Mammary epithelial cell (primary cell): ENCODE measurements at regions not wholly inside any gene's neighbourhood (a gene's known extent, or its start where the extent isn't known, plus 50 kb on each side); places are given as distances from the start of the nearest gene placed in this dataset.

Experiments used
- EZH2 ChIP-seq: IDR thresholded peaks from 2 replicates; pipeline ENCODE4 v1.6.1; 2012; ENCODE audit warnings: low read length, inconsistent platforms, borderline replicate concordance
- TF ChIP-seq, protein P1 (sequence below), 2 donors: IDR thresholded peaks in 1 of 2; conservative IDR thresholded peaks in 1 of 2; 2 replicates each; pipeline ENCODE4 v1.5.1; 2011 to 2012; ENCODE audit warnings: inconsistent platforms in 2 of 2, low read length in 2 of 2, mild to moderate bottlenecking in 2 of 2, control low read depth in 1 of 2, low read depth in 1 of 2; ENCODE audit not compliant: insufficient read depth in 1 of 2; ENCODE audit errors: extremely low read depth in 1 of 2

DNA sequence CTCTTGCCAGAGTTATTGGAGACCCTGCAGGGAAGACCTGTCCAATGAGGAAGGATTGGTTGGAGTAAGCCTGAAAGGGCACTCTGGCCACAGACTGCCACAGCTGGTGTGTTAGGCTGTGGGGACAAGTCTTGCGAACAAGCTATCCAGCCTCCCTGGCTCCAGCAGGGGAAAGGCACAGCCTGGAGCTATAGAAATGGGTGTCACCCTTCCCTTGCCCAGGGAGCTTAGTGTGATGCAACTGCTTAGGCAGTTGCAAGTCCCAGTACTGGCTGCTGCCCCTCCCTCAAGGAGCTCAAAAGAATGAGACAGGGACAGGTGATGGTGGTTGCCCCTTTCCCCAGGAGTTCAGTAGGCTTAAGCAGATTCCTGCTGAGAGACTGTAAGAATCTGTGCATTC lies 165.7 kb upstream of the CT83 start:
- TF ChIP-seq, protein P1, sequence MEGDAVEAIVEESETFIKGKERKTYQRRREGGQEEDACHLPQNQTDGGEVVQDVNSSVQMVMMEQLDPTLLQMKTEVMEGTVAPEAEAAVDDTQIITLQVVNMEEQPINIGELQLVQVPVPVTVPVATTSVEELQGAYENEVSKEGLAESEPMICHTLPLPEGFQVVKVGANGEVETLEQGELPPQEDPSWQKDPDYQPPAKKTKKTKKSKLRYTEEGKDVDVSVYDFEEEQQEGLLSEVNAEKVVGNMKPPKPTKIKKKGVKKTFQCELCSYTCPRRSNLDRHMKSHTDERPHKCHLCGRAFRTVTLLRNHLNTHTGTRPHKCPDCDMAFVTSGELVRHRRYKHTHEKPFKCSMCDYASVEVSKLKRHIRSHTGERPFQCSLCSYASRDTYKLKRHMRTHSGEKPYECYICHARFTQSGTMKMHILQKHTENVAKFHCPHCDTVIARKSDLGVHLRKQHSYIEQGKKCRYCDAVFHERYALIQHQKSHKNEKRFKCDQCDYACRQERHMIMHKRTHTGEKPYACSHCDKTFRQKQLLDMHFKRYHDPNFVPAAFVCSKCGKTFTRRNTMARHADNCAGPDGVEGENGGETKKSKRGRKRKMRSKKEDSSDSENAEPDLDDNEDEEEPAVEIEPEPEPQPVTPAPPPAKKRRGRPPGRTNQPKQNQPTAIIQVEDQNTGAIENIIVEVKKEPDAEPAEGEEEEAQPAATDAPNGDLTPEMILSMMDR (conservative IDR thresholded peaks at IDR 0.05 in 1 of 2, IDR thresholded peaks at IDR 0.05 in 1 of 2; ENCODE audit: extremely low read depth in 1 of 2, insufficient read depth in 1 of 2, low read depth in 1 of 2, low read length in 2 of 2) = no peak
- no peak for TF ChIP-seq EZH2
